SKM-1 (cell line): ENCODE measurements at regions not wholly inside any gene's neighbourhood (a gene's known extent, or its start where the extent isn't known, plus 50 kb on each side); places are given as distances from the start of the nearest gene placed in this dataset.

Experiments
- DNase-seq: peaks from one replicate; lab custom pipeline; 2025; ENCODE audit not compliant: unreplicated experiment; lab: John Stamatoyannopoulos, UW

DNA sequence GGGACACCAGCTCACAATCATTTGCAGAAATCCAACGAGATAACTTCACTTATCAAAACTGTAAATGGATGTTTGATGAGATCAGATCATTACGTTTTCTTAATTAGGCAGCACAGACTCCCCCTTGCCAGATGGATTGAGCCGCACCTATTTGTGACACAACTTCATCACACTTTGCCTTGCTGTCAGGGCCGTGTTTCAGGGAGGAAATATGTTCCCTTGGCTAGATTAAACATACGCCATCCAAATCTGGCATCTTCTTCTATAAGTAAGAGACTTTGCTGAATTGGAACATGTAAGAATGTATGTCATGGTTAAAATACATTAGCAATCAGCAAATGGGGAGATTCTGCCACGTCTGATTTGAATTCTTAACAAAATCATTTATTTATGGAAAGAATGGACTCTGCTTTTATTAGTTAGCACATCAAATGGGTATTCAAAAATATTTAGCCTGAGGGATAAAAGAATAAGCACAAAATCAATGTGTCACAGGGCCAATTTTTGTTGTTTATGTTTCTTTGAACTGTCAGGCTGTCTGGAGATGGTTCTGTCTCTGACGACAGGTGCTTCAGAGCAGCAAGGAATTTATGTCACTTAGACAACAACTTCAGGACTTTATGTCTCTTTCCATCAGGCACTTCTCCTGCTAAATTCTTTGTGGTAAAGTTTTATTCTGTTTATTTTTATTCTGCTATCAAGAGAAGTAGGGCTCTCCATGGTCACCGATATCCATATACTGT, 326.1 kb upstream of the NCAM1 start:
- DNase-seq = no peak

- DNase-seq = no peak
These were observed 324.1 kb upstream of the NCAM1 start for GRCh38 chr11:112637076-112637475.

GRCh38 chr11:112637876-112638275, 323.3 kb upstream of the NCAM1 start:
- no peak for DNase-seq

DNA sequence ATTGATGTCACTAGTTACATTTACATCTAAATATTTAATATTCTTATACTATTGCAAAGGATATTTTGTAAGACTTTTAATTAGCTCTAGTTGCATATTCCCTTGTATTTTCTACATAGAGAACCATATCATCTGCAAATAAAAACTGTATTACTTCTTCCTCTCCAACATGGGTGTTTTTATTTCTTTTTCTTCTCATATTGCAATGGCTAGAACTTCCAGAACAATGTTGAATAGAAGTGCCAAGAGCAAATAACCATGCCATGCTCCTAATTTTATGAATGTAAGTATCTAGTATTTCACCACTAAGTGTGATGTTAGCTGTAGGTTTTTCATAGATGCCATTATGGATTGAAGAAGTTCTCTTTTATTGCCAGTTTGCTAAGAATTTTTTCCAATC, 321.8 kb upstream of the NCAM1 start:
- no peak for DNase-seq

- DNase-seq = no peak
These were observed 317.8 kb upstream of the NCAM1 start for GRCh38 chr11:112643416-112643815.

- no peak for DNase-seq
These were observed 316.6 kb upstream of the NCAM1 start for GRCh38 chr11:112644410-112645131.

- DNase-seq = no peak
These were observed 311.4 kb upstream of the NCAM1 start for GRCh38 chr11:112649856-112650255.

DNA sequence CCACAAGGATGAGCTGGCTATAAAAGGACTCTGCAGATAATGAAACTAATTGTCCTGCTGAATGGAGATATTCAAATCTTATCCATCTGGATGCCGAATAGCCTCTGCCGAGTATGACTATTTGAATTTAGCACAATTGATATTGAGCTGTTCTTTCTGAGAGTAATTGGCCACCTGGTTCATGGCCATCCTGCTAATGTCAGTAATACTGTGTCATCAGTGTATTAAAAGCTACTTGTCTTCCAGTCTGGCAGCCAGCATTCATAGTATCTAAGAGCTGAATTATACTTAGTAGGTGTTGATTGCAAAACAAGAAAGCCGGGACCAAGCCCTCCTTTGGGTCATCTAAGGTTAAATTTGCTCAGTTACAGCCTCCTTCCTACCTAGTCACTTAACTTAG, 310.7 kb upstream of the NCAM1 start:
- no peak for DNase-seq

GRCh38 chr11:112651386-112651785, 309.8 kb upstream of the NCAM1 start:
- no peak for DNase-seq

GRCh38 chr11:112652786-112653390, 308.3 kb upstream of the NCAM1 start:
- DNase-seq = no peak

DNA sequence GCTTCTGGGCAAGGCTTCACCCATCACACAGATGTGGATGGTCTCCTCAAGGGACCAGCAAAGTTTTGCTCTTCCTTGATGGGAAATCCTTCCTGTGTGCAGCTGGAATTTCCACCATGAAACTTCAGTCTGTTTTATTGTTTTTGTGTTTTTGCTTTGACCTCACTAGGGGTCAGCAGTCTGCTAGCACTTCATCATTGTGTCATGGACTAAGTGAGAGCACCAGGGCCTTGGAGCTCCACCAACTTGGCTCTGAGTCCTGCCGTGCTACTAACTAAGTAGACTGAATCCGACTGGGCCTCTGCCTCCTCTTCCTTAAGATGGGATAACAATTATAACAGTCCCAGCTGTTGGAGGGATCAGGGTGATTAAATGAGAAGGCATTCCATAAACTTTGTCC, 305.8 kb upstream of the NCAM1 start:
- no peak for DNase-seq

DNA sequence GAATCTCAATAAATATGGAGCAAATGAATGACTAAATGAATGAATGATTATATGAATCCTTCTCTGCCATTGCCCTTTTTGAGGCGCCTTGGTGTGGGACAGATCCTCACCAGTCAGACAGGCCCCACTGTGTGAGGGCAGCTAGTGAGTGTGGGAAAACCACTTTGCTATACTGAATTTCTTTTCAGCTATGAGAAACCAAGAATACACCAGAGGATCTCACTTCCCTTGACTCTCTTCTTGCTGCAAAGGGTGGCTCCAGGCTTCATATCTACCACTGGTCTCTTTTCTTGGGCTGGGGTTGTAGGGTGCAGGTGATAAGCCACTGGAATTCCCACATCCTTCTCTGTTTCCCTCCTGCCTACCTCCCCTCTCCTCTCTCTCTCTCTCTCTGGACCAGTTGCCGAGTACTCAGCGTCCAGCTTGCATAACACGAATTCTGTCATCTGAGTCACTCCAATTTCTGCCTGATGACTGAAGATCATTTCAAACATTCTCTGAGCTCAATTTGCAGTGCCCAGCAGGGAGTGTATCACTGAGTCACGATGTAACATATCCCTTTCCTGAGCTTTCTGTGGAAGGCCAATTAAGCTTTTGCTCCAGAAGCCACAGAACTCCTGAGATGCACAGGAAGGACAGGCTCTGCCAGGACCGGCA, 304.3 kb upstream of the NCAM1 start:
- no peak for DNase-seq

GRCh38 chr11:112658431-112658878, 302.8 kb upstream of the NCAM1 start:
- DNase-seq = no peak

DNA sequence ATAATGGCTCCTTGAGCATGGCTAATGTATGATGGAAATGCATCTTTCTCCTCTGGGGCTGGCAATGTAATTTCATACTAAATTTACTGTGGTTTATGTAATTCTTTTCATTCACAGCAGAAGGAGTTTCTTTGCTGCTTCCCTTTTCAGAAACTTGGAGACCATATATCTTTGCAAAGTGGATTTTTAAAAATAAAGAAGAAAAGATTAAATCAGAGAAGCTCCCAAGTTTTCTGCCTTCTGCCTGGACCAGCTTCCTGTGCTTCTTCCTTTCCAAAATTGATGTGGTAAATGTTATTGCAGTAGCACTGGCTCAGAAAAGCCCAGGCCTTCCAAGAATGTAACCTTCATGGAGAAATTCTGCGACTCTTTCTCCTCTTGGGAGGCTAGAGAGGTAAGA, 300.1 kb upstream of the NCAM1 start:
- DNase-seq = no peak

DNA sequence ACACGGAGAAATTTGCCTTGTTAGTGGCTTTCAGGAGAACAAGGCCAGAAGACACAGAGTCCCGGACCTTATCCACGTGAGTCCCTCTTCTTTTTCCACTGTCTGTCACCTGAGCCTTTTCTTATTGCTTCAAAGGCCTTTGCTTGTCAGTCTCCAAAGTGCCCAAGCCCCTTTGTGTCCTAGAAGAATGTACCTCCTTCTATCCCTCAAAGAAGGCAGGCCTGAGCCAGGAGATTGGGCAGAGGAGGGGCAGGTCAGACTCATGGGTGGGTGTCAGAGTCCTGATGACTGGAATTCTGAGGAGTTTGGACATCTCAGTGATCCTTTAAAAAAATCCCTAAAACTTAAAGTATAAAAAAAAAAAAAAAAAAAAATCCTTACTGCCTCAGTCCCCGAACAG, 299.6 kb upstream of the NCAM1 start:
- no peak for DNase-seq

GRCh38 chr11:112662554-112662953, 298.7 kb upstream of the NCAM1 start:
- DNase-seq = no peak

DNA sequence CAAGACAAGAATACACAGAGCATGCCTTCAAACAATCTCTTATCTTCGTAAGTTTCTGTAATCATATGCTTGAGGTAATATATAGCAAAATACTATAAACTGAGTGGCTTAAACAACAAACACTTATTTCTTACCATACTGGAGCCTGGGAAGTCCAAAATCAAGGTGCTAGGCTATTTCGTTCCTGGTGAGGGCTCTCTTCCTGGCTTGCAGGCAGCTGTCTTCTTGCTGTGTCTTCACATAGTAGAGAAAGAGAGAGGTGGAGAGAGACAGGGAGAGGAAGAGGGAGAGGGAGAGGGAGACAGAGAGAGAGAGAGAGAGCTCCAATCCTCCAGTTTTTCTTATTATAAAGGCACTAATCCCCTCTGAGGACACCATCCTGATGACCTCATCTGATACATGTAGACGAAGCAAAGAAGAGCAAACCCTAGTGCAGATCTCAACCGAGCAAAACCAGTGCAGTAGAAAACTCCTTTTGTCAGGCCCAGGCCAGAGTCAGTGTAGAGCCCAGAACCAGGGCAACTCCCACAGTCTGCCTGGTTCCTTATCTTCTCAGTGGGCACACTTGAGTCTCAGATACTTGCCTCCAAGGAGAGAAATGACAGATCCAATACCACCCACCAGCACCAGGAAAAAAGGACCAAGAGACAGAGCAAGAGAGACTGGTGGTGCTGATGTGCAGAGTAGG, 297.1 kb upstream of the NCAM1 start:
- DNase-seq = no peak

DNA sequence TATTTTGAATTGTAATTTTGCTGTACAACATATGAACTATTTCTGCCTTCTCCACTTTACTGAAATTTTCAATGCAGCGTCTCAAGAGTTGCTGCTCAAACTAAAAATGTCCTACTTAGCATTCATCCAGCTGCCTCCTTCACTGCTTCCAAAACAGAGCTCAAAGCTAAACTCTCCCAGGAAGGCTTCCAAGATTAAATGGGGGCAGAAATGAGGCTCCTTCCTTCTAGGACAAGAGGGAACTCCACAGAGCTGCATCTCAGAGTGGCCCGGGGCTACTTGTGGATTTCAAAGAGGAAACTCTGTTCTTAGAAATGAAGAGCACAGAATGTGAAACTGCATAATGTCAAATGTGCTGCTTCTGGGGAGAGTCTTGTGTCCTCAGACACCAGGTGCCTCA, 295.9 kb upstream of the NCAM1 start:
- no peak for DNase-seq

- no peak for DNase-seq
These were observed 295.0 kb upstream of the NCAM1 start for GRCh38 chr11:112666253-112666652.

GRCh38 chr11:112670806-112671570, 290.2 kb upstream of the NCAM1 start:
- DNase-seq = no peak
